ENCODE measurements at regions not wholly inside any gene's neighbourhood (a gene's known extent, or its start where the extent isn't known, plus 50 kb on each side); places are given as distances from the start of the nearest gene placed in this dataset.

DNA sequence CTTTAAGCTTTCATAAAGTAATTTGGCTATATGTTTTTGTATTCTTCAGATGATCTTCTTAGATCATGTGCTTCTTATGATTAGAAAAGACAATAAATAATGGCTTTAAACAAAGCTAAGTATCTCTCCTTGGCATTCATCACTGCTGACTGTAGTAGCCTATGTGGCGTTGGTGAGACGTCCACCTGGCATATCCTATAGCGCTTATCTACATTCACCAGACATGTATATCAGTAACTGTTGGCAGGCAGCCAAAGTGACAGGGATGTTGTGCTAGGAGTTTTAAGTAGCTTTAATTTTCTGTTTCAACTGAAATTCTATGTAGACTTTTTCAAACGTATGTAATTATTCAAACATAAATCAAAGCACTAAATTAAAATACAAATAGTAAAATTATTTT, 276.4 kb downstream of the IL15 start (continued):
- 0 out of 2 replicates have a peak, but pooled peaks have one; percentile 27 for TF ChIP-seq ATF7 (IDR thresholded peaks at IDR 0.05)
- 0 out of 2 replicates have a peak, but pooled peaks have one; percentile 25 for TF ChIP-seq MBD2 (IDR thresholded peaks at IDR 0.05; ENCODE audit: borderline replicate concordance, low read depth)
- no peak for TF ChIP-seq SNRNP70 (optimal IDR thresholded peaks at IDR 0.05; ENCODE audit: low read depth, low read length)
- TF ChIP-seq SRF (CRISPR knock-in tag; IDR thresholded peaks at IDR 0.05): no peak
- TF ChIP-seq STAT5A (IDR thresholded peaks at IDR 0.05; ENCODE audit: borderline replicate concordance, low read length): peak; percentile 78
- TF ChIP-seq ATF3 (IDR thresholded peaks at IDR 0.05): peak; percentile 14; the same call in 1 of the 2 replicates
- TF ChIP-seq ATF3 (CRISPR knock-in tag; conservative IDR thresholded peaks at IDR 0.05): no peak
- TF ChIP-seq HOXB6 (CRISPR knock-in tag; IDR thresholded peaks at IDR 0.05; ENCODE audit: borderline replicate concordance): no peak
- TF ChIP-seq, protein P1, sequence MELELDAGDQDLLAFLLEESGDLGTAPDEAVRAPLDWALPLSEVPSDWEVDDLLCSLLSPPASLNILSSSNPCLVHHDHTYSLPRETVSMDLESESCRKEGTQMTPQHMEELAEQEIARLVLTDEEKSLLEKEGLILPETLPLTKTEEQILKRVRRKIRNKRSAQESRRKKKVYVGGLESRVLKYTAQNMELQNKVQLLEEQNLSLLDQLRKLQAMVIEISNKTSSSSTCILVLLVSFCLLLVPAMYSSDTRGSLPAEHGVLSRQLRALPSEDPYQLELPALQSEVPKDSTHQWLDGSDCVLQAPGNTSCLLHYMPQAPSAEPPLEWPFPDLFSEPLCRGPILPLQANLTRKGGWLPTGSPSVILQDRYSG (tag; conservative IDR thresholded peaks at IDR 0.05; ENCODE audit: low read depth): no peak
- TF ChIP-seq ESRRB (CRISPR knock-in tag; IDR thresholded peaks at IDR 0.05; ENCODE audit: borderline replicate concordance): no peak
- TF ChIP-seq TFE3 (CRISPR knock-in tag; IDR thresholded peaks at IDR 0.05): no peak
- 0 out of 2 replicates have a peak, but pooled peaks have one; percentile 50 for TF ChIP-seq ADNP (tag; IDR thresholded peaks at IDR 0.05)
- TF ChIP-seq CREM (IDR thresholded peaks at IDR 0.05; ENCODE audit: low read depth): peak; percentile 38; the same call in 1 of the 2 replicates
- peak; percentile 69; the same call in 1 of the 2 replicates for TF ChIP-seq CTBP1 (IDR thresholded peaks at IDR 0.05; ENCODE audit: borderline replicate concordance)
- TF ChIP-seq DPF2 (IDR thresholded peaks at IDR 0.05): peak; percentile 94
- TF ChIP-seq TAF9B (IDR thresholded peaks at IDR 0.05; ENCODE audit: partially characterized antibody): peak; percentile 28
- TF ChIP-seq, protein P2, sequence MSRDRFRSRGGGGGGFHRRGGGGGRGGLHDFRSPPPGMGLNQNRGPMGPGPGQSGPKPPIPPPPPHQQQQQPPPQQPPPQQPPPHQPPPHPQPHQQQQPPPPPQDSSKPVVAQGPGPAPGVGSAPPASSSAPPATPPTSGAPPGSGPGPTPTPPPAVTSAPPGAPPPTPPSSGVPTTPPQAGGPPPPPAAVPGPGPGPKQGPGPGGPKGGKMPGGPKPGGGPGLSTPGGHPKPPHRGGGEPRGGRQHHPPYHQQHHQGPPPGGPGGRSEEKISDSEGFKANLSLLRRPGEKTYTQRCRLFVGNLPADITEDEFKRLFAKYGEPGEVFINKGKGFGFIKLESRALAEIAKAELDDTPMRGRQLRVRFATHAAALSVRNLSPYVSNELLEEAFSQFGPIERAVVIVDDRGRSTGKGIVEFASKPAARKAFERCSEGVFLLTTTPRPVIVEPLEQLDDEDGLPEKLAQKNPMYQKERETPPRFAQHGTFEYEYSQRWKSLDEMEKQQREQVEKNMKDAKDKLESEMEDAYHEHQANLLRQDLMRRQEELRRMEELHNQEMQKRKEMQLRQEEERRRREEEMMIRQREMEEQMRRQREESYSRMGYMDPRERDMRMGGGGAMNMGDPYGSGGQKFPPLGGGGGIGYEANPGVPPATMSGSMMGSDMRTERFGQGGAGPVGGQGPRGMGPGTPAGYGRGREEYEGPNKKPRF (IDR thresholded peaks at IDR 0.05; ENCODE audit: low read depth, low read length): no peak
- 0 out of 2 replicates have a peak, but pooled peaks have one; percentile 25 for TF ChIP-seq NFE2 (IDR thresholded peaks at IDR 0.05; ENCODE audit: low read depth)
- peak; percentile 61 for TF ChIP-seq PKNOX1 (IDR thresholded peaks at IDR 0.05)

All from K562 (cell line).